Right cardiac atrium (tissue), 5 donors: ENCODE measurements at regions not wholly inside any gene's neighbourhood (a gene's known extent, or its start where the extent isn't known, plus 50 kb on each side); places are given as distances from the start of the nearest gene placed in this dataset.

Experiments
- ATAC-seq, 2 donors: fragments of 200-7000 bp; cut with Tn5 transposase; one replicate each; pipeline versions ENCODE4 v1.8.0 to v1.9.1; 2020; ENCODE audit warnings: moderate library complexity in 2 of 2, mild to moderate bottlenecking in 1 of 2
- DNase-seq, 3 donors: peaks; one replicate each; pipeline ENCODE4 v3.0.0-alpha.2; 2020
- H3K27ac ChIP-seq: one replicate; pipeline ENCODE4 v1.5.1; 2013; ENCODE audit warnings: mild to moderate bottlenecking, low read length, control low read depth, moderate library complexity
- H3K27me3 ChIP-seq: one replicate; pipeline ENCODE4 v1.6.1; 2013; ENCODE audit not compliant: control insufficient read depth, insufficient read depth
- H3K4me1 ChIP-seq: one replicate; pipeline ENCODE4 v1.6.1; 2013; ENCODE audit warnings: low read length; ENCODE audit not compliant: control insufficient read depth, insufficient read depth
- H3K4me3 ChIP-seq: one replicate; pipeline ENCODE4 v1.5.1; 2013; ENCODE audit warnings: low read length, control low read depth
- H3K9me3 ChIP-seq: one replicate; pipeline ENCODE4 v1.6.1; 2013; ENCODE audit warnings: low read length; ENCODE audit not compliant: control insufficient read depth
- WGBS: extraction: QIAGEN DNeasy Blood & Tissue Kit; methylation state at CpG from one replicate; pipeline ENCODE4 v1.1.7; 2013; 5-methylcytosine and 5-hydroxymethylcytosine counted together
- intact Hi-C, 4 donors: fragments of 100-400 bp; cut with DNase I; formaldehyde crosslinking; loops; one replicate each; pipeline versions ENCODE4 v1.11.0 to v1.14.0; 2022 to 2023
- donor health status: healthy with polysubstance abuse.
- donor health status: DM: no; HTN: yes; CAD: no.
- donor health status: DM: no; HTN: no; CAD: no.
- donor health status: DM: no; HTN: yes; CAD: no; lungs with severe emphysema.
- donor health status: DM: yes; HTN: yes; CAD: no.

DNA sequence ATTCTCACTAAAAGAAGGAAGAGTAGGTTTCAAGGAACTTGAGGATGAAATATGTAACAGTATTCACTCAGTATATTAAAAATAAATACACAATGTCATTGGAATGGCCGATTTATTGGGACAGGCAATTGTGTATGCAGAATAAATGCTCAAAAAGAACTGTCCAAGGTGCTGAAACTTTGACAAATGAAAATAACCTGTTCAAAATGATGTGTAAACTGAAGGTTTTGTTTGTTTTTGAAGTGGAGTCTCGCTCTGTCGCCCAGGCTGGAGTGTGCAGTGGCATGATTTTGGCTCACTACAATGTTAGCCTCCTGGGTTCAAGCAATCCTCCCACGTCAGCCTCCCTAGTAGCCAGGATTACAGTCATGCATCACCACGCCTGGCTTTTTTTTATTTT is 318.7 kb upstream of the RBFOX1 start:
- DNase-seq (no peak), ATAC-seq (no peak)
- Histone ChIP-seq H3K27ac (no peak overlapping the region), H3K4me1 (no peaks in the 10 kb centered on the region), H3K4me3 (no peak overlapping the region), H3K27me3 (no peaks in the 10 kb centered on the region), H3K9me3 (no peaks in the 10 kb centered on the region)
- 49% methylated on average over 5 of the region's 5 CpGs for WGBS
- intact Hi-C loops = no loop called here

DNA sequence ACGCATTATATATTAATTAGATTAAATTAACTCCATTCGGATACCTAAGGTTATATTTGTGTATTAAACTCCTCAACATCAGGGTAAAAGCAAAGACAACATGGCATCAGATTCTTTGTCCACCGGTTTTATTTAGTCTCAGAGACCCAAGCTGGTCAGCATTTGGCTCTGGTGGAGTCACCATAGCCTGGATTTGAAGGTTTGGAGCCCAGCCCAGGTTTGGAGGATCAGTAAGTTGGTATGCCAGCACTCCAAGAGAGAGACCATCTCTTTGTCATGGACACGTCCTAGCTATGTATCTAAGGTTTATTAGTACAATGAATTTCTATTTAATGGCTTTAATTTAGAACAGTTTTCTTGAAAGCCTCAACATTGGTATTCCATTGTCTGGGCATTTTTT is 328.4 kb upstream of the RBFOX1 start:
- H3K27ac ChIP-seq = no peak overlapping the region
- H3K27me3 ChIP-seq = no peaks in the 10 kb centered on the region
- intact Hi-C loops = no loop called here
- 67% methylated on average over 4 of the region's 4 CpGs for WGBS
- no peaks in the 10 kb centered on the region for H3K9me3 ChIP-seq
- ATAC-seq (no peak), DNase-seq (no peak)
- H3K4me1 ChIP-seq = no peaks in the 10 kb centered on the region
- no peak overlapping the region for H3K4me3 ChIP-seq

DNA sequence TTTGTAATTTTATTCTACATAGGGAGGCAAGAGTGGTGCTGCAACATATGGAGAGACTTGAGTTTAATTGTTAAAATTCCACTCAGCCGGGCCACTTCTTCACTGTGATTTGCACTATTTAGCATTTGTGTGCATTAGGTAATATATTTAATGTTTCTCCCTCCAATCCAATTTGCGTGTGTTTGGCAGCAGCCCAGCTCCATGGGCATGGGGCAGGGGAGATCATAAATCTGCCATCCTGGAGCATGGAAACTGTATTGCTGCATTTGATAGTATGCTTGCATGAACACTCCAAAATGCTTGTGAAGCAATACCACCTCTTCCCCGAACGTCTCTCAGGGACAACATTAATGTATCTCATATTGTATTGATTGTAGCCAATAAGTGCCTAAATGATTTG is 339.1 kb upstream of the RBFOX1 start:
- DNase-seq (no peak), ATAC-seq (no peak)
- Histone ChIP-seq H3K27me3 (no peaks in the 10 kb centered on the region), H3K4me3 (no peak overlapping the region), H3K9me3 (no peaks in the 10 kb centered on the region), H3K4me1 (no peaks in the 10 kb centered on the region), H3K27ac (no peak overlapping the region)
- intact Hi-C loops = no loop called here
- 52% methylated on average over 4 of the region's 4 CpGs for WGBS

DNA sequence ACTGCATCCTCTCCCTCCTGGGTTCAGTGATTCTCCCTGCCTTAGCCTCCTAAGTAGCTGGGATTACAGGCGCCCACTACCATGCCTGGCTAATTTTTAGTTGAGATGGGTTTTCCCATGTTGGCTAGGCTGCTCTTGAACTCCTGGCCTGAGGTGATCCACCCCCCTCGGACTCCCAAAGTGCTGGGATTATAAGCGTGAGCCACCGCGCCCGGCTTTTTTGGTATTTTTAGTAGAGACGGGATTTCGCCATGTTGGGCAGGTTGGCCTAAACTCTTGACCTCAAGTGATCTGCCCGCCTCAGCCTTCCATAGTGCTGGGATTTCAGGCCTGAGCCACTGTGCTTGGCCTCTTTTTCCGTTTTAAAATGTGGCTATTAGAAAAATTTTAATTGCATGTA is 343.8 kb upstream of the RBFOX1 start:
- H3K4me3 ChIP-seq = no peak overlapping the region
- DNase-seq (no peak), ATAC-seq (no peak)
- H3K27ac ChIP-seq = no peak overlapping the region
- H3K27me3 ChIP-seq = no peaks in the 10 kb centered on the region
- no peaks in the 10 kb centered on the region for H3K9me3 ChIP-seq
- H3K4me1 ChIP-seq = no peaks in the 10 kb centered on the region
- WGBS = 85% methylated on average over 10 of the region's 10 CpGs
- intact Hi-C loops = no loop called here

DNA sequence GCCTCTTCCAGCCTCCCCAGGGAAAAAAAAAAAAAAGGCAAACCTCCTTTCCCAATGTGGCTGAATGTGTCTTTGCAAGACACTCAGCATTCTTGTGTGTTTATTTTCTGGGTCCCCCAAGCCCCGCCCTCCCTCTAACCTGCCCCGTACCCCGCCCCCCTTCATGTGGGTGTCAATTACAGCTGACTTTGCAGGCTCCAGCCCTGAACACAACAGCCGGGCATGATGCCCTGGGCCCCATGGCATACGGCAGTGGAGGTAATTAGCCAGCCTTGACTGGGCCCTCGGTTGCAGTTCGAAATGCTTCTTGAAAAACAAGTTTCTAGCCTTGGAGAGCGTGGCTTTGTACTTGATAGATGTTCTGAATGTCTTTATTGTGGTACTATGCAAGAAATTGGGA is 354.7 kb upstream of the RBFOX1 start:
- WGBS = 75% methylated on average over 8 of the region's 8 CpGs
- DNase-seq = no peak
- intact Hi-C loops = no loop called here
- no peak for ATAC-seq
- H3K27me3 ChIP-seq = no peaks in the 10 kb centered on the region
- no peak overlapping the region for H3K4me3 ChIP-seq
- no peak overlapping the region for H3K27ac ChIP-seq
- H3K4me1 ChIP-seq = no peaks in the 10 kb centered on the region
- H3K9me3 ChIP-seq = no peaks in the 10 kb centered on the region

DNA sequence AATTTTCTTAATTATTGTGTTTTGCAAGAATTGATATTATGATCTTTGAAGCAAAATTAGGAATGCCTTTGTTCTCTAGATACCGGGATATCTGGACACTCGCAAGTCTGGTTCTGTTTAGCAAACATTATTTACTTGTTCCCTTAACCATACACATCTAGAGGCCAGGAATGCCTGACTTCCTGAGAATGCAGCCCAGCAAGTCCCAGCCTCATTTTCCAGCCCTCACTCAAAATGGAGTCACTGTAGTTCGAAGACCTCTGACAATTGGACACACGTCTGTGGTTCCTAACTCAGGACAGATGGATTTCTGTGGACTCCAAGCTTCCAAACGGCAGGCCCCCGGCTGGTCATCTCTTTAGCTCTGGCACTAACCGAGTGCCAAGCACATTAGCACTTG is 355.4 kb upstream of the RBFOX1 start:
- H3K4me1 ChIP-seq = no peaks in the 10 kb centered on the region
- H3K9me3 ChIP-seq = no peaks in the 10 kb centered on the region
- ATAC-seq = no peak
- DNase-seq = no peak
- no peak overlapping the region for H3K27ac ChIP-seq
- no peak overlapping the region for H3K4me3 ChIP-seq
- no peaks in the 10 kb centered on the region for H3K27me3 ChIP-seq
- 77% methylated on average over 7 of the region's 7 CpGs for whole genome bisulfite sequencing
- intact Hi-C loops = no loop called here

DNA sequence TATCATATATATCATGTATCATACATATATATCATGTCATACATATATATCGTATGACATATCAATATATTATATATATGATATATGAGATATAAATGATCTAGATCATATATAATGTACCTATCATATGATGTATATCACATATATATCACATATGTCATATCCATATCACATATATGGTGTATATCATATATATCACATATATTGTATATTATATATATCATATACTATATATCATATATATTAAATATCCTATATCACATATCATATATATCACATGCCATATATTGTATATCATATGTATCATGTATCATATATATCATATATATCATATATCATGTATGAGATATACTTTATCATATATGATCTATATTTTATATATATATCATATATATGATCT is 355.9 kb upstream of the RBFOX1 start:
- ATAC-seq (no peak), DNase-seq (no peak)
- no peaks in the 10 kb centered on the region for H3K27me3 ChIP-seq
- no peak overlapping the region for H3K27ac ChIP-seq
- no peaks in the 10 kb centered on the region for H3K4me1 ChIP-seq
- intact Hi-C loops = no loop called here
- H3K4me3 ChIP-seq = no peak overlapping the region
- 91% methylated on average over 1 of the region's 1 CpG for WGBS
- no peaks in the 10 kb centered on the region for H3K9me3 ChIP-seq

DNA sequence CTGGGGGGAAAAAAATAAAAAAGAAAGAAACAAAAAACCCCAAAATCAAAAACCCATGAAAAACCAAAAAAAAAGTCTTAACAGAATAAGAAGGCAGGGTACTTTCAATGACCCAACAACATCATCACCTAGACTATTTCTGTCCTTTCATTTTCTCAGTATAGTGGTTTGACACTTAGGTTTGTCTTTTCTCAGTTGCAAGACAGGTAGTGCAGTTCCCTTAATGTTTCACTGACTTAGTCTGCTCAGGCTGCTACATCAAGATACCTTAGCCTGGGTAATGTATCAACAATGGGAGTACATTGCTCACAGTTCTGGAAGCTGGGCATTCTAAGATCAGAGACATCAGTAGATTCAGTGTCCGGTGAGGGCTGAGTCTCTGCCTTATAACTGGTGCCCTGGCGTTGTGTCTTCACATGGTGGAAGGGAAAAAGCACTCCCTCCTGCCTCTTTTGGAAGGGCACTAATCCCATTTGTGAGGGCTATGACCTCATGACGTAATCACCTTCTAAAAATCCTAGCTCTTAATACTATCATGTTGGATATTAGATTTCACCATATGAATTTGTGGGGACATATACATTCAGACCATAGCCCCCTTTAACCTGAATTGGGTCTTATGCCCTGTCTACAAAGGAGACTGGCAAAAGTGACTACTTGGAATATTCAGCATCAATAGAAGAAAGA is 362.3 kb upstream of the RBFOX1 start:
- WGBS = 80% methylated on average over 3 of the region's 3 CpGs
- Histone ChIP-seq H3K4me3 (no peak overlapping the region), H3K4me1 (no peaks in the 10 kb centered on the region), H3K27me3 (no peaks in the 10 kb centered on the region), H3K27ac (no peak overlapping the region), H3K9me3 (no peaks in the 10 kb centered on the region)
- DNase-seq (no peak), ATAC-seq (no peak)
- intact Hi-C loops = no loop called here

DNA sequence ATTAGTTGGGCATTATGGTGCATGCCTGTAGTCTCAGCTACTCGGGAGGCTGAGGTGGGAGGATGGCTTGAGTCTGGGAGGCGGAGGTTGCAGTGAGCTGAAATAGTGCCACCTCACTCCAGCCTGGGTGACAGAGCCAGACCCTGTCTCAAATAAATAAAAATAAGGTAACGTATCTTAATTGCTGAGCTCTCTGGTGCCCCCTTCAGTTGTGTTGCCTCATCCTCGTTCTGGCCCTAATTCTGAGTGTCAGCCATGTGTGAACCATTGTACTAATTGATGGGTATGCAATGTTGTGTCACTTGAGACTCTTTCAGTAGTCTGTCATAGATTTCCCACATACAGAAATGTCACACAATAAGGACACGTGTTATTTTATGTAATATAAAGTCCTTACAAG is 363.1 kb upstream of the RBFOX1 start:
- intact Hi-C loops = no loop called here
- ATAC-seq (no peak), DNase-seq (no peak)
- 74% methylated on average over 5 of the region's 5 CpGs for WGBS
- H3K27me3 ChIP-seq = no peaks in the 10 kb centered on the region
- no peaks in the 10 kb centered on the region for H3K9me3 ChIP-seq
- no peak overlapping the region for H3K27ac ChIP-seq
- no peak overlapping the region for H3K4me3 ChIP-seq
- H3K4me1 ChIP-seq = no peaks in the 10 kb centered on the region

DNA sequence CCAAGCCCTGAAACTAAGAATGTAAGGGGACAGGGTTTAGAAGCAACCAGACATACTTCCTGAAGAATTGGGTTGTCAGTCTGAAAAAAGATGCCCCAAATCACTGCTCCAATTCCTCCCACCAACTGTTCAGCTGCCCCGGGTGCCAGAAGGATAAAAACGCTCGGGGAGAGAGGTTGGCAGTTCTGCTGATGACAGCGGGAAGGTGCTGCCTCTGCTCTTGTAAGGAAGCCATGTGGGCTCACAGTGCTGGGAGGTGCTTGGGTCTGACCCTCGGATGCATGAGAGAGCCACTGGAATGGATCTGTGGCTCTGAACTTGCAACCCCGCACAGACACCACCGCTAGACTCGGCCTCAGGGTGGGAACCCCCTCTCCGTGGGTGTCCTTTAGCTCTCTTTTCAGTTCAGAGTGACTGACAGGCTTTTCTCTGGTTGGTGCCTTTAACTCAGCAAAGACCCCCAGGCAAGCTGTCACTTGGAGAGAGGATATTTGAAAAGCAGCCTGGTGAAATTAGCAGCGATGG is 364.8 kb upstream of the RBFOX1 start:
- DNase-seq (no peak), ATAC-seq (no peak)
- Histone ChIP-seq H3K9me3 (no peaks in the 10 kb centered on the region), H3K4me1 (no peaks in the 10 kb centered on the region), H3K27me3 (no peaks in the 10 kb centered on the region), H3K27ac (no peak overlapping the region), H3K4me3 (no peak overlapping the region)
- intact Hi-C loops = no loop called here
- WGBS = 39% methylated on average over 10 of the region's 10 CpGs

DNA sequence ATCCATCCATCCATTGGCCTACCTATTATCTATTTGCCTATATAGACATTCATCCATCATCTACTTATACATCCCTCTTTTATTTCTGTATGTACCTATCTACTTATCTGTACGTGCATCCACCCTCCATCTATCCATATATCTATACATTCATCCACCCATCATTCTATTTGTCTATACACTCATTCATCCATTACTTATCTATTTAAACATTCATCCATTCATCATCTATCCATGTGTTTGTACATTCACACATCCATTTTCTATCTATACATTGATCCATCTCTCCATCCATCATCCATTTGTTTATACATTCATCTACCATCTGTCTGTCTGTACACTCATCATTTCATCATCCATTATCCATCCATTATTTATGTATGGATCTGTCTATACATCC is 365.7 kb upstream of the RBFOX1 start:
- H3K4me1 ChIP-seq = no peaks in the 10 kb centered on the region
- H3K27me3 ChIP-seq = no peaks in the 10 kb centered on the region
- intact Hi-C loops = no loop called here
- WGBS = 63% methylated on average over 1 of the region's 1 CpG
- no peak overlapping the region for H3K27ac ChIP-seq
- no peak overlapping the region for H3K4me3 ChIP-seq
- no peaks in the 10 kb centered on the region for H3K9me3 ChIP-seq
- ATAC-seq (no peak), DNase-seq (no peak)

DNA sequence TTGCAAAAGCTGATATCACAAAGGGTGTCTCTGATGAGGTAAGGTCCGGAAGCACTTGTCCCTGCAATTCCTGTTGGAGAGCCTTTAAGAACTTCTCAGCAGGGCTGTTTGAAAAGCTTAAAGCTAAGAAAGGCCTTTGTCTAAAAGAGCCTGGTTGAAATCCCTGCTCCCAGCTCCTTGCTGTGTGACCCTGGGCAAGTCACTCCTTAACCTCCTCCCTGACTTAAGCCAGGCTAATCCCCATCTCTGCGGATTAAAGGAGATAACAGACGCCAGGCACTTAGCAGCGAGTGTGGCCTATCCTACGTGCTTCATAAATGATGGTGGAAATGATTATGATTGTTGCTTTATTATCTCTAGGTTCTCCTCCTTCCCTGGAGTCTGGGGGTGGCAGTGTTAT is 368.0 kb upstream of the RBFOX1 start:
- Histone ChIP-seq H3K27me3 (no peaks in the 10 kb centered on the region), H3K4me1 (no peaks in the 10 kb centered on the region), H3K27ac (no peak overlapping the region), H3K4me3 (no peak overlapping the region), H3K9me3 (no peaks in the 10 kb centered on the region)
- intact Hi-C loops = no loop called here
- DNase-seq = no peak
- no peak for ATAC-seq
- 55% methylated on average over 5 of the region's 5 CpGs for WGBS
